ENCODE measurements at regions not wholly inside any gene's neighbourhood (a gene's known extent, or its start where the extent isn't known, plus 50 kb on each side); places are given as distances from the start of the nearest gene placed in this dataset.

- no peak for TF ChIP-seq CTCF (IDR thresholded peaks at IDR 0.05)
- TF ChIP-seq POLR2A (IDR thresholded peaks at IDR 0.05) = no peak
- TF ChIP-seq POLR2AphosphoS5 (IDR thresholded peaks at IDR 0.05; ENCODE audit: insufficient read depth in 1 of 2, low read depth in 1 of 2) = no peak
These were observed 1105.9 kb downstream of the AMY1C start for GRCh38 chr1:104855550-104855949.
